Fibroblast of the aortic adventitia (primary cell): ENCODE measurements at regions not wholly inside any gene's neighbourhood (a gene's known extent, or its start where the extent isn't known, plus 50 kb on each side); places are given as distances from the start of the nearest gene placed in this dataset.

Experiments
- DNase-seq: peaks from one replicate; pipeline ENCODE4 v3.0.0-alpha.2; 2010; ENCODE audit warnings: low read depth
- H3K4me3 ChIP-seq: 2 replicates; pipeline ENCODE4 v1.5.1; 2011; ENCODE audit warnings: low read depth, mild to moderate bottlenecking, control low read depth, low read length, moderate library complexity
- TF ChIP-seq, protein P1 (sequence below): IDR thresholded peaks from 2 replicates; pipeline ENCODE4 v1.5.1; 2011; ENCODE audit warnings: mild to moderate bottlenecking, low read length, control low read depth, inconsistent platforms; ENCODE audit not compliant: insufficient read depth

DNA sequence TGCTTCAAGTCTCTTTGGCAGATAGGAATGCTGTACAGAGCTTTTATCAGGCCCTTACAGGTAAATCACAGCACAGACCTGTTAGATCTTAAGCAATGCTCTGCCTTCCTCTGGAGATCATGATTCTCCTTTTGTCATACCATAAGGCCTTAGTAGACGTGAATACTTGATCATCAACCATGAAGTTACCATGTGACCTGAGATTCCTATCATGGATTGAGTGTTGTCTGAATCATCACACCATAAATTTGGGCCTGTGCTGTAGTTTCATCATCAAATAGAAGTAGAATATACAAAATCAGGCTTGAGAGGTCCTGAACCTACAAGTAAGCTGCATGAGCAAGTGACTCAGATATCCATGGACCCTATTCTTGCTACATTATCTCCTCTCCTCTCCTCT is 466.8 kb upstream of the INTU start:
- TF ChIP-seq, protein P1, sequence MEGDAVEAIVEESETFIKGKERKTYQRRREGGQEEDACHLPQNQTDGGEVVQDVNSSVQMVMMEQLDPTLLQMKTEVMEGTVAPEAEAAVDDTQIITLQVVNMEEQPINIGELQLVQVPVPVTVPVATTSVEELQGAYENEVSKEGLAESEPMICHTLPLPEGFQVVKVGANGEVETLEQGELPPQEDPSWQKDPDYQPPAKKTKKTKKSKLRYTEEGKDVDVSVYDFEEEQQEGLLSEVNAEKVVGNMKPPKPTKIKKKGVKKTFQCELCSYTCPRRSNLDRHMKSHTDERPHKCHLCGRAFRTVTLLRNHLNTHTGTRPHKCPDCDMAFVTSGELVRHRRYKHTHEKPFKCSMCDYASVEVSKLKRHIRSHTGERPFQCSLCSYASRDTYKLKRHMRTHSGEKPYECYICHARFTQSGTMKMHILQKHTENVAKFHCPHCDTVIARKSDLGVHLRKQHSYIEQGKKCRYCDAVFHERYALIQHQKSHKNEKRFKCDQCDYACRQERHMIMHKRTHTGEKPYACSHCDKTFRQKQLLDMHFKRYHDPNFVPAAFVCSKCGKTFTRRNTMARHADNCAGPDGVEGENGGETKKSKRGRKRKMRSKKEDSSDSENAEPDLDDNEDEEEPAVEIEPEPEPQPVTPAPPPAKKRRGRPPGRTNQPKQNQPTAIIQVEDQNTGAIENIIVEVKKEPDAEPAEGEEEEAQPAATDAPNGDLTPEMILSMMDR, result no peak
- DNase-seq, result no peak
- H3K4me3 ChIP-seq, result no peak overlapping the region

DNA sequence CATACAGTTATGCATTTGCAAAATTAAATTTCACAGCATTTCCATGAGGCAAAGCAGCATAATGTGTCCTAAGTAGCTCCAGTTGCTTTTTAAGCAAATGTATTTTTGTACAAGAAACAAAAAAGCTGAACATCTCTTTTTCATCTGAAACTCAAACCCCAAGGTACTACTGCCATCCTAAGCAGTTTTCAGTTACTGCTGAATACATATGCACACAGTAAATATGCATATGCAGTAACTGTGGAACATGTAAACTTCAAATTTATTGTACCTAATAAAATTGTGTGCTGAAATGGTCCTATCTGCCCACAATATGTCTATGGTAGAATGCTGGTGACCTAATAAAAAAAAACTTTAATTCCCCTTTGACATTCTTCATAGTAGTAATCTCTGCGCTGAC is 458.6 kb upstream of the INTU start:
- DNase-seq, result no peak
- TF ChIP-seq, protein P1, result no peak
- H3K4me3 ChIP-seq, result no peak overlapping the region

DNA sequence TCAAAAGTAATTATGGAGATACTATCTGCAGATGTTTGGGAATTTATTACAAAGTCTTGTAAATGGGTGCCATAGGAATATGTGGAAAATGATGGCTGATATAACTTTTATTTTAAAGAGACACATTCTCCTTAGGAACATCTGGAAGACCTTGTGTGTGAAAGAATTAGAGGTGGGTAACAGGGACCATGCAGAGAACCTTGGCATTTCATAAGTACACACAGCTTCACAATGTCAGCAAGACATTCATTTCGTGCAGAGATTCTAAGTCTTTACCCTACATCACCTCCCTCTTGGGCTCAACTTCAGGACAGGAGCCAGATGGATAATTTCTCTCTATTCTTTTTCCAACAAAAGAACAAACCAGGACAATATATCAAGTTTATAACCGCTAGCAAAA is 458.1 kb upstream of the INTU start:
- TF ChIP-seq, protein P1, result no peak
- no peak for DNase-seq
- no peak overlapping the region for H3K4me3 ChIP-seq

DNA sequence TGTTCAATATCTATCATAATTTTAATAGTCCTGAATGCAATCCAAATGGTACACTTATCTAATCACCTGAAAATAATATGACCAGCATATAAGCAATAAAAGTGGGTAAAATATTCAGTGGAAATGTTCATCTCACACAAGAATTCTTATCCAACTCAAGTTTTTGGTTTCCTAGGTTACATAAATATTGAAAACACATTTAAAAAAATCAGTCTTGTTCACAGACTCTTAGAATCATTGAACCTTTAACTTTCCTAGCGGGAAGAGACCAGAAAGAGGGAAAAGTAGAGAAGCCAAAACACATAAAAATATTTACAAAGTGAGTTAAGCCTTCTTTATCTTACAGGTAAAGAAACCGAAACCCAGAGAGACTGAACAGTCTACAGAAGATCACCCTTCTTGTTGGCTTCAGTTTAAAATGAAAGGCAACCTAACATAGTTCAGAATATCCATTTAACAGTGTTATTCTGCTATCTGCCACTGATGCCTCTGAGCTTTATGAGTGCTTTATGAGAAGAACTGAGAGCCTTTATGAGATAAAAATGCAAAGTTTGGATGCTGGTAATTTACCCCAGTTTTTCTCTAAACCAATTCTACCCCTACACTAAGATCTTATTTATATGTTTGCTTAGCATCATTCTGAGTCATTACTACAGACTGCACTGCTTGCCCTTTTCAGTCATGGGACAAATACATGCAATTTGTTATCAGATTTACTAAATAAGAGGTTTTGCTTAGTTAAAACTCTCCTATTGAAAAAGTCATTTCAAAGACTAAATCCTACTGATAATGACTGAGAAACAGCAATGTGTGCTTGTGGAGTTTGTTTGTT is 453.3 kb upstream of the INTU start:
- H3K4me3 ChIP-seq, result no peak overlapping the region
- no peak for DNase-seq
- TF ChIP-seq, protein P1, result no peak

DNA sequence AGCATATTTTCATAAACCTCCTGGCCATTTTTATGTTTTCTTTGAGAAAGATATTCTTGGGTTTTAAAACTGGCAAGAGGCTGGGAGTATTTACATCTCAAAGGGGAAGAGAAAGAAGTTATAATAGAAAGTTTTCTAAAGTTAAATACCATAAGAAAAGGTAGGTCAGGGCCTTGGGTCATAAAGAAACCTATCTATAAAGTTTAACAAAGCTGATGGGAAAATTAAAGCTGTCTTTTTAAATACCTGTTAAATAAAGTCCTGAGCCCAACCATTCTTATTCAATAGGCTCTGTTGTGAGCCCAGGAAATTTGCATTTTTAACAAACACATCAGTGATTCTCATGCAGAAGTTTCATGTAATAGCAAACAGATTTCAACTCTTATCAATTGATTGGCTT is 451.8 kb upstream of the INTU start:
- TF ChIP-seq, protein P1, result no peak
- no peak for DNase-seq

DNA sequence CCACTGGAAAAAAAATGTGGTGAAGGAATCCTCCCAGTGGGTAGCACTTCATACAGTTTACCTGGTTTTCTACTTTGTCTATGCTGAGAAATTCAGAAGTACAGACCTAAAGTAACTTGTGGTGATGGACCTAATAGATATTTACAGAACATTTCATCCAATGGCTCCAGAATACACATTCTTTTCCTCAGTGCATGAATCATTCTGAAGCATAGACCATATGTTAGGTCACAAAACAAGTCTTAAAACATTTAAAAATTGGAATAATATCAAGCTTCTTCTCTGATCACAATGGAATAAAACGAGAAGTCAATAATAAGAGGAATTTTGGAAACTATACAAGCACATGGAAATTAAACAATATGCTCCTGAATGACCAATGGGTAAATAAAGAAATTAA is 450.1 kb upstream of the INTU start:
- TF ChIP-seq, protein P1, result no peak
- no peak overlapping the region for H3K4me3 ChIP-seq
- DNase-seq, result no peak

More for the DNA sequence above, 451.8 kb upstream of the INTU start:
- H3K4me3 ChIP-seq, result no peak overlapping the region

DNA sequence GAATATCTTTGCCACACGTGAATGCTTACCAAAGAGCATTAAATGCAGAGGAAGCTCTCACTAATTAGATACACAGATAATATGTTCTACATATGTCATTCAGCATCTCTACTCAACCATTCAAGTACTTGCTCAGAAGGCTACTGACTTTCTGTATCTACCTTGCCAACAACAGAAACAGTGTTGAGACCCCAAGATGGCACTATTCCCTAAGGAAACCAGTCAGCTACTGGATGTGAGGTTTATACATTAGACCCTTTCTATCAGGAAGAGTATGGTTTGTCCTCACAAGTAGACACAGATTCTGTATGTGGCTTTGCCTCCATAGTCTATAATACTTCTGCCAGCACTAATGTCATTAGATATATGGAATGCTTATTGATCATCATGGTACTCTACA is 443.9 kb upstream of the INTU start:
- no peak for DNase-seq
- TF ChIP-seq, protein P1, result no peak
- H3K4me3 ChIP-seq, result no peak overlapping the region
